Dedifferentiated amniotic fluid mesenchymal stem cell (primary cell): ENCODE measurements at regions not wholly inside any gene's neighbourhood (a gene's known extent, or its start where the extent isn't known, plus 50 kb on each side); places are given as distances from the start of the nearest gene placed in this dataset.

Source experiments
- DNase-seq: peaks from one replicate; pipeline ENCODE4 v3.0.0-alpha.2; 2016; ENCODE audit errors: extremely low spot score

DNA sequence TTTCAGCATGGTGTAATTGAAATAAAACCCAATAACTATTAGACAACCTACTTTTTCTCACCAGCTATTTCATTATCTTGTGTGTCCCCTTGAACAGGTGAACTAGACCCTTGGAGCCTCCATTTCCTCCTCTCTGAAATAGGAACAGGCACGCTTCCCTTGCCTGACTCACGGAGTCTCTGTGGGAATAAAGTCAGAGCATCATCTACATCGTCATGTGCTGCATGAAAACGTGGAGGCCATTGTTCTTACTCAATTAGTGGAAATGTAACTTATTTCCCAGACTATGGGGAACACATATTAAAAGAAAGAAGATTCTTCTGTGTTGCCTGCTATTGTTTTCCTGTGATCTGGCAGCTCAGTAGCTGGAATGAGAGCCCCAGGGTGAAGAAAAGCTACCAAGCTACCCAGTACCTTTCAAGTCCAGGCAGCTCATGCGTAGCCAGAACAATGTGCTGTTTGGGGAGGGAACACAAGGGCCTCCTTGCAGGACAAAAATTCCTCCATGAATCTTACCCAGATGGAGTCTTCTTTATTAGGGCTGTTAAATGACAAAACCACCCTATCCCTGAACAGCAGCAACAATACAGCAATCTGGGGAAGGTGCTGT, 59.8 kb downstream of the SOX11 start:
- DNase-seq, result no peak

DNA sequence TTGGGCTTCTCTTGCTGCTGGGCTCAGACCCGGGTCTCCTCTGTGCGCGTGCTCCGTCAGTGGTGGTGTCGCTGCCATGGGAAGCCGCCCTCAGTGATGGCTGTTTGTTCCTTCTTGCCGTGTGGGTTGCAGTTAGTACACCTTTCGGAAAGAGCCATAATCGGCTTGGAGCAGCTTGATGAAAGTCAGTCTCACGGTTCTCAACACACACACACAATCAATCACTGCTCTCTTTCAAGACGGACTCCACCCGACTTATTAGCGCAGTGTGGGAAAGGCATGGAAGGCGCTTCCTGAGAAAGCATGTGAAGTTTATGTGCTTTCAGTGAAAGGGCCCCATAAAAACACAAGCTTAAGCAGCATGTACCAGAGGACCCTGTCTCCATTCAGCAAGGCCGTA, 64.1 kb downstream of the SOX11 start:
- no peak for DNase-seq

DNA sequence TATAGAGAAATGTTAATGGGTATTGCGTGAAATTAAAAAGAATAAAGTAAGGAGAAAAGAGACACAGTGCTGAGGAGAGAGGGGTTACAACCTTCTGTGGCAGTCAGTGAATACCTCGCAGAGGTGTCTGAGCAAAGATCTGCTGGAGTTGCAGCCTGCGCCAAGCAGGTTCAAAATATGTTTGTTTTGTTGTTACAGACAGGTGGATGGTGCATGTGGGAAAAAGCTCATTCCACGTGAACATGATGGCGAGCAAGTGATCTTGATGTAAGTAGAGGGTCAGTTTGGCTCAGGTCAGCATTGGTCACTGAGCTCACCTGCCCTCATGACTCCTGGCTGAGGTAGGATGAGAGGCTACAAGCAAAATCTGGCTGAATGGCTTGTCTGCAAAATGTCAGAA, 66.2 kb downstream of the SOX11 start:
- DNase-seq, result no peak

DNA sequence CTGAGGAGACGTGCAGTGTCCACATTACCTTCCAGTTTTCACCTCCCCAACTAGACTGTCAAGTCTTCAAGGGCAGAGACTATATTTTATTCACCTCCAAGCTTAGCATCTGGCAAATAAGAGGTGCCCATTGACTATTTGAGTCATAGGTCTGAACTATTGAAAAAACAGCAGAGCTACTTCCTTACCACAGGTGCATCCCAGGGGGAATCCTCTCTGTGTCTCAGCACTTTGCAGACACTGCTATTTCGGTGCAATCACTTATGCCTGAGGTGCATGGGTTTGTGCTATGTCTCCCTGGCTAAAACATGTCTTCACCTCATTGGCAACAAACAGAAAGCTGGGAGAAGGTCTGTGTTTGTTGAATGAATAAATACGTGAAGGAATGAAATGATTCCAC, 67.8 kb downstream of the SOX11 start:
- DNase-seq, result no peak

DNA sequence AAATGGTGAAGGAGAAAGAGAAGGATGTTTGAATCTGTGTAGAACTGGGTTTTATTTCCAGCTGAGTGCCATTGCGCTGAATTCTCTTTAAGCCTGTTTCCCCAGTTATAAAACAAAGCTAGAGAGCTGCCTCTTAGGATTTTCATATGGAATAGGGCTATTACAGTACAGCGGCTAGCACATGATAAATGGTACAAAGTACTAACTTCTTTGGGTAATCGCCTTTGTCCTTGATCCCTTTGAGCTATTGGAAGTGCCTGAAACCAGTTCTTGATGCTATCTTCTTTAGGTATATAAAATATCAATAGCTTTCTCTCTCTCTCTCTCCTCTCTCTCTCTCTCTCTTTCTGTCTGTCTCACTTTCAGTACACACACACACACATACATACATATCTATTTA, 71.3 kb downstream of the SOX11 start:
- DNase-seq, result no peak

DNA sequence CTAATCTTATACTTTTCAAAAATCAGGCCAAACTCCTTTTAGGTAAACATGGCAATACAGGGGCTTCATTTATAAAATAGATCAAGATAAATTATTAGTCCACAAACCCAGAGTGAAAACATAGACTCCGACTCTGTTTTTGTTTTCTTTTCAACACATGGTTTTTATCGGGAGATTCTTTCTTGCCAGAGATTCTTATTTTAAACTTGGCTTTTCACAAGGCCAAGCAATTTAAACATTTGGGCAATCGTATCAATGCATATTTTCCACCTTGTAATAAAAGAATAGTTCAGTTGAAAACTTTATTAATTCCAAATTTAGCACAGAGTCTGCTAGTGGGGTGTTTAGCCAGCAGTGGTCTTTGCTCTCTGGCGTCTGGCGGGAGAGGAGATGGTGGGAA, 71.9 kb downstream of the SOX11 start:
- no peak for DNase-seq

DNA sequence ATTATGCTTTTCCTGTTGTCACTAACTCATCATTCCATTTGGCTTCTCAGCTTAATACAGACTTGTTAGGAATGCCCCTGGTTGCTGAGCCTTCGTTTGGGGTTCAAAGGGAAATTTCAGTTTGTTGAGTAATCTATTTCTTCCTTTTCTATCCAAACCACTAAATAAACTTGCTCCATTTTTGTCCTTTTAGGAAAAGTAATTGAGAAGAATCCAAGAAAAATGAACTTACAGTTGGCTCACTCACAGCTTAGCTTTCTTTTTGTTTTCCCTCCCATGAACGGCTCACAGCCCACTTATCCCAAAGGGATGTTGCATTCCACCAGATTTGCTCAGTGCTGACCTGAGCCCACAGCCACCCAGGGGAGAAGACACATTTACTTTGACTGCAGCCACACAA, 73.9 kb downstream of the SOX11 start:
- DNase-seq, result peak; percentile 53

DNA sequence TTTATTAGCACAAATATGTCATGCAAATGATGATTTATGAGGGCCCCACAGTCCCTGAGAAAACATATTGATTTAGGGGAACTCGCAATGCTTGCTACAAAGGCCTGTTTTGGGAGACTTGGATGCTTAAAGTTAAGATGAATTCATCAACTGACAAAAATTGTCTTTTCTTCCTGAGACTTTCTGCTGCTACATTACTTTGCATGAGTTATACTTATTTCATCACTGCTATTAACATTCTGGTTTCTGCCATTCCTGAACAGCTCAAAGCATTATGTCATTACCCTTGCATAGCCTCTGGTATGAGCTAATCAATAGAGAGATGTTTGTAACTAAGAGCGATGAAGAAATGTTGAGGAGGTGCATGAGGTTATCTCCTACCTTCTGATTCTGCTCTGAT, 74.4 kb downstream of the SOX11 start:
- peak; percentile 25 for DNase-seq

DNA sequence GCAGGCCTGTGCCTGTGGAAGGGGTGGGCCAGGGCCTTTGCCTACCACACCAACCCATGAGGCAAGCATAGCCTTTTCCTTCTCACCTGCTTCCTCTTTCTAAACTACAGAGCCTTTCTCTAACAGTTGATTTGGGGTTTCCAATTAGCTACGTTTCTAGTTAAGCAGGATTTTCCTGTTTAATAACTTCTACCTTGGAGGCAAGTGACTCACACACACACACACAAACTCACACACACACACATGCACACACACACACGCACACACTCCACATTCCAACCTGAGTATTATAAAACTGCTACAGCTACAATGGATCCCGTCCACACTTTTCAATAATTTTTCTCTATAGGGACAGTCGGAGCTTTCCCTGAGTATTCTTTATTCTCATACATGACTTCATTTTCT, 84.9 kb downstream of the SOX11 start:
- DNase-seq, result no peak

DNA sequence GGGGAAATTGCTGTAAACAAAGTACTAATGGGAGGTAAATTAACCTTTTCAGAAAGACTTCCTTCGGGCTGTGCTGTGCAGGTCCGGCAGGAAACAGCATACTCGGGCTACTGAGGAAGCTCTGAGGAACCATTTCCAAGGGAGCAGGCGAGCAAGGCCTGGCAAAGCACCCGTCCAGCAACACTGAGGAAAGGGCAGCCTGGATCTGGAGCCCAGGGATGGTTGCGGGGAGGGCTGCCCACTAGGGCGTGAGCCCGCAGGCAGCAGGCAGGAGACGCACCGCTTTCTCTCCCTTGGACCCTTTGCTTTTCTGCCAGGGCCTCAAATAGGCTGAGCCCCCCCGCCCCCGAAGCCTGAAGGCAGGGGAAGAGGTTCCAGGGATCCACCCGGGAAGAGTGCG, 89.5 kb downstream of the SOX11 start:
- no peak for DNase-seq

DNA sequence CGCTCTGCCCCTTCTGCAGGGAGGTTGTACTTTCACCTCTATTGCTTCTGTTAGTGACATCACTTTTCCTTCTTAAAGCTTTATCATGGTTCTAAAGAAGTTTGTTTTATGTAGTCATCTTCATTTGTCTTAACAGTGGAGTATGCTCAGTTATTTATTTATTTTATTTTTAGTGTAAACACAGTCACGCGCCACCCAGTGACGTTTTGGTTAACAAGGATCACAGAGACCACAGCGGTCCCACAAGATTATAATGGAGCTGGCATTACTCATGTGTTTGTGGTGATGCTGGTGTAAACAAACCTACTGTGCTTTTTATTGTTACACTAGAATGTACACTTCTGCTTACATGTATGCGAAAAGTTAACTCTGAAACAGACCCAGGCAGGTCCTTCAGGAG, 89.9 kb downstream of the SOX11 start:
- no peak for DNase-seq

DNA sequence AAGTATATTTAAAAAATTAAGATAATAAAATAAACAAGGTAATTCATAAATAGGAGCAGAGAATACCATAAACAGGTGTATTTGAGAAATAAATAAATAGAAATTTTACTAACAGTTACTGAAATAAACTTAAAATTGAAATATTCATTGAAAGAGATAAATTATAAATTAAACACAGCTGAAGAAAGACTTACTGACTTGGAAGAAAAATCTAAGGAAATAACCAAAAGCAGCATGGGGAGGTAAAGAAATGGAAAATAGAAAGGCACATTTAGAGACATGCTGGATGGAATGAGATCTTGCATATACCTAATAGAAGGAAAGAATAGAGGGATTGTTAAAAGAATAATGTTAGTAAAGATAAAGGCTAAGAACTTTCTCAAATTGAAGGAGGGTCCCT, 96.3 kb downstream of the SOX11 start:
- no peak for DNase-seq

DNA sequence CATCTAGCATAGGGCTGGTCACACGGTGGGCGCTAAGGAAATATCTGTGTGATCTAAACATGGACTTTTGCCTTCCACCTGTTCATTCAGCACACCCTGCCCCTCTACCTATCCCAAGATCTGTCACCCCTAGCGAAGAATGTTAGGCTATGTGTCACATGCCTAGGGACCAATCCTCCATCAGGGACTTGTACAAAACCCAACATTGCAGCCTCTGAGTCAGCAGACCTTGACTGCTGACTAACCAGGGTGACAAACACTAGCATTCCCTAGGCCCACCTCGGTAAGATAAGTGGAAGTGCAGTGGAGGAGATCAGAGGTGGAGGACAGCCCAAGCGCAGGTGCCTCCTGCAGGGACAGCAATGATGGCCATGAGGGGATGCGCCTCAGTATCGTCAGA, 99.2 kb downstream of the SOX11 start:
- no peak for DNase-seq

DNA sequence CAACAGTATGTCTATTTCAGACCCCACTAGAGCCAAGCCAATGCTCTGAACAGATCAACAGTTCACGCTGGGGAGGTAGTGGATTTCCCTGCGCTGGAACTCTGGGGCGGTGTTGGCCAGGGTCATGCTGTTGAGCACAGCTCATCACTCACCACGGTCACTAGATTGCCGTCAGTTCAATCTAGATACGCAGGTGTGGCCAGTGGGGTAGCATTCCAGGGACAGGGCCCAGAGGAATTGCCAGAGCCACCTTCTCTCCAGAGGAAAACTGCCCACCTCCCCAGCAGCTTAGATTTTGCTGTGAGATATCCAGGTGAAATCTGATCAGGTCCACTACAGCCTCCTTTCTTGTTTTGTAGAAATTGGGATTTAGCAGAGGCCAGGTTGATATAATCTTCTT, 101.8 kb downstream of the SOX11 start:
- DNase-seq, result no peak

DNA sequence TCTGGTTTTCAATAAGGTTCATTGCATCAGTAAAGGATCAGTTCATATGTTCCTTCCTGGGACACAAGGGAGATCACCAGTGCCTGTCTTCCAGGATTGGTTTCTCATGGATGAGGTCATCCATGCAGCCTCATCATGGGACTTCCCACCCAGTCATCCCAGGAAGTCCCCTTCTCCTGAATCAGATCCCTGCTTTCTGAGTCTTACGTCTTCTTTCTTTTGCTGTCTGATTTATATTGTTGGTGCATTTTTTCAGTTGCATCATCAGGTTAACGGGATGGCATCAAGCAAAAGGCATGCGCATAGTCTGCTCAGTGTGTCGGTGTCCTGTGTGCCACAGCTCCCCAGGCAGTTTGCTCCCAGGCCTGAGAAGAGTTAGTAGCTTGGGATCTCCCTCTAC, 105.9 kb downstream of the SOX11 start:
- no peak for DNase-seq

DNA sequence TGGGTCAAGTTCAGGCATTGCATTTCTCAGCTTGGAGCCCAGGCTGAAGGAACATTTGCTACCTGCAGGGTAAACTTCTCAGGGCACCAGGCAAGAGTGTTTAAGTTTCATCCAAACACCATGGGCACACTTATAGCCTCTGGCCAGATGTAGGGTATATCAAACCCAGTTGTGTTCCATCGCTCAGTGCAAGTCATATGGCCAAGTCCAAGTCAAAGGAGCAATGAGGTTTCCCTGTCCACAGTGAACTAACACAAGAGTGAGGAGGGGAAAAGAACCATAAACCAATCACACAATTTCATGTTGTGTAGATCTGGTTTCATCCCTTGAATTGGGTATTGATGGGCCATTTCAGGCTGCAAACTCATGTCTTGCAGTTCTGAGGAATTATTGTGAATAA, 107.2 kb downstream of the SOX11 start:
- DNase-seq, result no peak

DNA sequence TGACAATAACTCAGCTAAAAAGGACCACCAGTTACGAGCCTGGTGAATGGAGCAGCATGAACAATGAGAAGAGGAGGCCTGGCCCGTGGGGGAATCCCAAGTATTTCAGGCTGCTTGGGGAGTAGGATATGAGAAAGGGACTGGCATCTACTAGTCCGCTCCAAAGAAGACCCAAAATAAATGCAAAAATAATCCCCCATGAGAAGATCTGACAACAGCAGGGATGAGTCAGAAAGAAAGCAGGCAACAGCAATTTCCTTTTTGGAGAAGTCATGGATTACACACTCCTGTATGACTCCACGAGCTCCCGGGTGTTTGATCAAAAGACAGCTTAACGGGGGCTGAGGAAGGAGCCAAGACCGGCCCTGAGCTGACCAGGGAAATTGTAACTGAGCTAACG, 111.4 kb downstream of the SOX11 start:
- DNase-seq, result no peak

DNA sequence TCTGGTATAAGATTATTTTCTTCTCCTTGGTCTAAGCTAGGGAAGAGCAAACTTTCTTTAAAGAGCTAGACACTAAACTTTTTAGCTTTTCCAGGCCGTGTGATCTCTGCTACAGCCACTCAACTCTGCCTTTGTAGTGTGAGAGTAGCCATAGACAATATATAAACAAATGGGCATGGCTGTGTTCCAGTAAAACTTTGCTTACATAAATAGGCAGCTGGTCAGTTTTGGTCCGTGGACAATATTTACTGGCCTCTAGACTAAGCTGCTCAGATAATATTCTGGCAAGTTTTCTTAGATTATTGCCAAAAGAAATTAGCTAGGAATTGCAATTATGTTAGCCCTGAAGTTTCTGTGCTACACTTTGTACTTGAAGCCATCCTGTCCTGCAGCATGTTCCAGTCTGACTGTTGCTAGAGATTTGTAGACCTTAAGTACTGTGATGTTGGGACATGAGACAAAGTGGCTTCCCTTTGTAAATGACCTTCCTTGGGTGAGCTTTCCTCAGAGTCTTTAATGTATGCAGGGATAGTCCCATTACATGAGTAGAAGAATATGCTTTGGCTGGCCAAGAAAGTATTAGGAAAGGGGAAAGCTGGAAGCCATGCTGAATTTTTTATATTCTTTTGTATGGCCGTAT, 126.9 kb downstream of the SOX11 start:
- DNase-seq, result peak; percentile 16

DNA sequence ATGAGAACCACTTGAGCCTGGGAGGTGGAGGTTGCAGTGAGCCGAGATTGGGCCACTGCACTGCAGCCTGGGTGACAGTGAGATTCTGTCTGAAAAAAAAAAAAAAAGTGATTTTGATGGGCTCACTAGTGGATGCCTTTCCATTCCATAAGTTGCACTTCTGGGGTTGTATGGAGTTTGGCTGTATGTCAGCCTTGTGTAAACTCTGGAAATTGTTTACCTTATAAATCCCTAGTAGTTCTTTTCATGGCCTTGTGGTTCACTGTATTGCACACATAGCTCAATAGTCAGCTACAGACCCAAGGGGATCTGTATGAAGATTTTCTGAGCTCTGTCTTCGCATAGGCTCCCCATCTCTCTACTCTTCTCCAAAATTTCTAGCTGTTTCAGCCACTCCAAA, 131.9 kb downstream of the SOX11 start:
- no peak for DNase-seq

DNA sequence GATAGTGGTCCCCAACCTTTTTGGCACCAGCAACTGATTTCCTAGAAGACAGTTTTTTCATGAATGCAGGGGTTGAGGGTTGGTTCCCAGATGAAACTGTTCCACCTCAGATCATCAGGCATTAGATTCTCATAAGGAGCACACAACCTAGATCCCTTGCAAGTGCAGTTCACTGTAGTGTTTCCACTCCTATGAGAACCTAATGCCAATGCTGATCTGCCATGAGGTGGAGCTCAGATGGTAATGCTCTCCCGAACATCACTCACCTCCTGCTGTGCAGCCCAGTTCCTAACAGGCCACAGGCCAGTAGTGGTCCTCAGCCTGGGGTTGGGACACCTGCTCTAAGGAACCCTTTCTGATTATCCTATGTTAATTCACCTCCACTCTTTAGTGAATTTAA, 133.5 kb downstream of the SOX11 start:
- DNase-seq, result no peak

DNA sequence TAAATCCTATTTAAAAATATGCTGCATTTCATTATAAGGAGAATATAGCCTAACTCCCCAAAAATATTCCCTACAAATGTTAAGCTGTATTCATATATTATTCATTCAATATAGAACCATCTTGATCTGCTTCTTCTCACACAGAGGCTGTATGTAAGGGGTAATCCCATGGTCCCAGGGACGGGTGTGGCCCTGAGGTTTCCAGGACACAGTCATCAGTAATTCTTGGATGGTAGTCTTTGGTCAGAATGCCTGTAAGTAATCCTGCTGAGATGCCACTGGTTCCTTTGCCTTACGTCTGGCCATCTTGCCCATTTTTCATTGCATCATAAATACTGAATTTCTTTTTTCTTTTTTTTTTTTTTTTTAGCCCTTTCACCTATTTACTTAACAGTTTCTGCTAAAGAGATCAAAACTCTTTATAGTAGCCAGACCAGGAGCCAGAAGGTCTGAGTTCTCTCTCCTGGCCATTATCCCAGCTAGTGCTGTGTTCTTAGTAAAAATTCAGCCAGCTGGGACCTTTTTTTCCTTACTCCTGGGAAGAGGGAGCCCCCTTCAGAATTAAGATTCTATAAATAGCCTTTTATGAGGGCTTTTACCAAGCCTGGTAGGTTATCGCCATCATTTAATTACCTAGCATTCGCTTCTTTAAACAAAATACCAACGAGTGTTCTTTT, 134.9 kb downstream of the SOX11 start:
- no peak for DNase-seq

DNA sequence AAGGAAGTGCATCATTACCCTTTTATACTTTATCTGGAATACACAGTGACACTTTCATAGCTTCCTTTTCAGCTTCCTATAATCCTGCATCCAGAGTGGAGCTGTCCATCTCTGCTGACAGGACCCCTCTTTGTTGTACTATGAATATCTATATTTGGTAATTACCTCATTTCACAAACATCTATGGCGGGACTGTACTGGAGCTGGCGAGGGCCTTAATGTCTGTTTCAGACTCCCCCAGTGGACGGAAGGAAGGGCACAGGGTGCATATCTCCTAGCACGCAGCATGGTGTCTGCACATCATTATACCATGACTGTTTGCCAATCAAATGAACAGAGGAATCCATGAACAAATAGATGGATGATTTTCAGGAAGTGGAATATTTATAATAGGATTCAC, 142.3 kb downstream of the SOX11 start:
- no peak for DNase-seq

DNA sequence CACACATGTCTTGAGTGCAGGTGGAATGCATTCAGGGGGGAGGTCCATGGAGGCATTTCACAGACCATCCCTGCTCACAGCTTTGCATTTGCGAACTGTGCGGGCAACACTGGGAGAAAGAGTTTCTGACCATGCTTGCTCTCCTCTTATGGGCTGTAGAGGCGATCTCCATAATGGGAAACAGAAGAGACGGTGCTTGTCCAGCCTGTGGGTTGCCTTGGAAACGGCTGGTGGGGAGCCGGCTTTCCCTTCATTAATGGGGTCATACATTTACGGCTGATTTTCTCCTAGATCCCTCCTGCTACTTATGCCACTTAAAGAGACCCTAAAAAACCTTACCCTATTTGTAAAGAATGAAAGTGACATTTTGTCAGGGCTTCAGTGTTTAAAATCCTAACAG, 147.4 kb downstream of the SOX11 start:
- DNase-seq, result no peak

DNA sequence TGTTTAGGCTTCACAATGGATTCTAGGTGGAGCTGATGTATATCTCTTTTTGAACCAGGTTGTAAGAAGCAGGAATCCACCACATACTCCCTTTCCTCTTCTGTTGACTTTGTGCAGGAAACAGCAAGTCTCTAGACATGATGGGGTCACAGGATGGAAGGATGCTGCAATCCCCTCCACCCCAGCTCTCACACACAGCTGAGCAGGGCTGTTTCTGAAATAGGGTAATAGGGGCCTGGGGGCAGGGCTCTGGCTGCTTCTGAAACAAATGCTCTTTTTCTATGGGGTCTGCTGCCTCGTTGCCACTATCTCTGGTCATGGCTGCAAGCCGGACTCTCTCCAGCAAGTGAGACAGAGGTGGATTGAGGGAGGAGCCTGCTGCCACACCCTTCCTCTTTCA, 148.9 kb downstream of the SOX11 start:
- DNase-seq, result no peak
